ENCODE measurements at regions not wholly inside any gene's neighbourhood (a gene's known extent, or its start where the extent isn't known, plus 50 kb on each side); places are given as distances from the start of the nearest gene placed in this dataset.

- CTCF ChIA-PET: no interaction called here
- no peak overlapping the region for H3K4me3 ChIP-seq (ENCODE audit: low read depth, low read length, poor library complexity, severe bottlenecking)
- no peaks in the 10 kb centered on the region for H3K9me3 ChIP-seq (ENCODE audit: low read depth, low read length, poor library complexity, severe bottlenecking)
- intact Hi-C loops (cut with micrococcal nuclease; ENCODE audit: unreplicated experiment): no loop called here
- H3K27ac ChIP-seq (ENCODE audit: low read depth, low read length, poor library complexity, severe bottlenecking): no peak overlapping the region
- no peaks in the 10 kb centered on the region for H3K36me3 ChIP-seq (ENCODE audit: insufficient read depth, low read length, poor library complexity, severe bottlenecking)
- no peak for TF ChIP-seq EZH2 (IDR thresholded peaks at IDR 0.05; ENCODE audit: borderline replicate concordance, low read depth, low read length, poor library complexity, severe bottlenecking)
- TF ChIP-seq CTCF (conservative IDR thresholded peaks at IDR 0.05; ENCODE audit: low read depth, low read length): no peak
- POLR2A ChIA-PET (ENCODE audit: low non-redundant PET): no interaction called here
- BruUV-seq (replicated peaks): no TSS peak
- DNase-seq (ENCODE audit: low spot score): no peak
- no peaks in the 10 kb centered on the region for H3K27me3 ChIP-seq (replicated peaks; ENCODE audit: insufficient read depth, low read depth, low read length, poor library complexity)
- H3K4me1 ChIP-seq (ENCODE audit: insufficient read depth, low read length, poor library complexity, severe bottlenecking): no peaks in the 10 kb centered on the region
Observed at GRCh38 chr2:105592288-105592687, 152.4 kb upstream of the NCK2 start.

GRCh38 chr2:105590780-105591660, 153.7 kb upstream of the NCK2 start:
- H3K27me3 ChIP-seq (replicated peaks; ENCODE audit: insufficient read depth, low read depth, low read length, poor library complexity): no peaks in the 10 kb centered on the region
- intact Hi-C loops (cut with micrococcal nuclease; ENCODE audit: unreplicated experiment): no loop called here
- no peaks in the 10 kb centered on the region for H3K4me1 ChIP-seq (ENCODE audit: insufficient read depth, low read length, poor library complexity, severe bottlenecking)
- no peaks in the 10 kb centered on the region for H3K36me3 ChIP-seq (ENCODE audit: insufficient read depth, low read length, poor library complexity, severe bottlenecking)
- no peak for TF ChIP-seq EZH2 (IDR thresholded peaks at IDR 0.05; ENCODE audit: borderline replicate concordance, low read depth, low read length, poor library complexity, severe bottlenecking)
- no peak for TF ChIP-seq CTCF (conservative IDR thresholded peaks at IDR 0.05; ENCODE audit: low read depth, low read length)
- H3K9me3 ChIP-seq (ENCODE audit: low read depth, low read length, poor library complexity, severe bottlenecking): no peaks in the 10 kb centered on the region
- no peak overlapping the region for H3K27ac ChIP-seq (ENCODE audit: low read depth, low read length, poor library complexity, severe bottlenecking)
- CTCF ChIA-PET: no interaction called here
- BruUV-seq (replicated peaks): no TSS peak
- no peak for DNase-seq (ENCODE audit: low spot score)
- H3K4me3 ChIP-seq (ENCODE audit: low read depth, low read length, poor library complexity, severe bottlenecking): no peak overlapping the region
- POLR2A ChIA-PET (ENCODE audit: low non-redundant PET): no interaction called here

- BruUV-seq (replicated peaks): no TSS peak
- no peaks in the 10 kb centered on the region for H3K36me3 ChIP-seq (ENCODE audit: insufficient read depth, low read length, poor library complexity, severe bottlenecking)
- H3K27ac ChIP-seq (ENCODE audit: low read depth, low read length, poor library complexity, severe bottlenecking): no peak overlapping the region
- H3K9me3 ChIP-seq (ENCODE audit: low read depth, low read length, poor library complexity, severe bottlenecking): no peaks in the 10 kb centered on the region
- H3K27me3 ChIP-seq (replicated peaks; ENCODE audit: insufficient read depth, low read depth, low read length, poor library complexity): peaks cover 1% of the 10 kb centered on the region
- no peaks in the 10 kb centered on the region for H3K4me1 ChIP-seq (ENCODE audit: insufficient read depth, low read length, poor library complexity, severe bottlenecking)
- intact Hi-C loops (cut with micrococcal nuclease; ENCODE audit: unreplicated experiment): no loop called here
- POLR2A ChIA-PET (ENCODE audit: low non-redundant PET): no interaction called here
- no peak overlapping the region for H3K4me3 ChIP-seq (ENCODE audit: low read depth, low read length, poor library complexity, severe bottlenecking)
- TF ChIP-seq EZH2 (IDR thresholded peaks at IDR 0.05; ENCODE audit: borderline replicate concordance, low read depth, low read length, poor library complexity, severe bottlenecking) (no peak), CTCF (conservative IDR thresholded peaks at IDR 0.05; ENCODE audit: low read depth, low read length) (no peak)
- CTCF ChIA-PET: no interaction called here
- no peak for DNase-seq (ENCODE audit: low spot score)
Observed at GRCh38 chr2:105588581-105588980, 156.1 kb upstream of the NCK2 start.
